ENCODE measurements at regions not wholly inside any gene's neighbourhood (a gene's known extent, or its start where the extent isn't known, plus 50 kb on each side); places are given as distances from the start of the nearest gene placed in this dataset.

- TF ChIP-seq CTCF (IDR thresholded peaks at IDR 0.05), result no peak
- TF ChIP-seq EZH2 (IDR thresholded peaks at IDR 0.05), result no peak
- TF ChIP-seq EZH2phosphoT487 (IDR thresholded peaks at IDR 0.05), result no peak
Measured at GRCh38 chr2:12502759-12503158, 214.0 kb upstream of the TRIB2 start.
